Naive B cell (primary cell): ENCODE measurements at regions not wholly inside any gene's neighbourhood (a gene's known extent, or its start where the extent isn't known, plus 50 kb on each side); places are given as distances from the start of the nearest gene placed in this dataset.
A peak's percentile ranks its signal among the peaks of the same experiment; 100 is the strongest.

Experiments
- ATAC-seq, 2 donors: fragments of 150-1000 bp; cut with Tn5 transposase; 2 replicates each; pipeline ENCODE4 v1.10.0; 2021; ENCODE audit warnings: low read depth in 2 of 2, mild to moderate bottlenecking in 2 of 2, moderate library complexity in 2 of 2
- DNase-seq: peaks from one replicate; pipeline ENCODE4 v3.0.0; 2022
- H3K27ac Mint-ChIP-seq, 6 donors: one replicate each; pipeline ENCODE4 v1.8.0; 2020 to 2022; ENCODE audit warnings: mild to moderate bottlenecking in 6 of 6, mixed read lengths in 6 of 6, moderate library complexity in 5 of 6, inconsistent platforms in 2 of 6
- H3K27me3 Mint-ChIP-seq, 3 donors: one replicate each; pipeline ENCODE4 v1.8.0; 2021 to 2022; ENCODE audit warnings: mixed read lengths in 3 of 3, mild to moderate bottlenecking in 1 of 3
- H3K36me3 Mint-ChIP-seq, 2 donors: one replicate each; pipeline ENCODE4 v1.8.0; 2020 to 2022; ENCODE audit warnings: mixed read lengths in 2 of 2, inconsistent platforms in 1 of 2, mild to moderate bottlenecking in 1 of 2
- H3K4me1 Mint-ChIP-seq, 3 donors: one replicate each; pipeline ENCODE4 v1.8.0; 2020 to 2022; ENCODE audit warnings: mixed read lengths in 3 of 3, inconsistent platforms in 1 of 3, mild to moderate bottlenecking in 1 of 3, moderate library complexity in 1 of 3
- H3K4me3 Mint-ChIP-seq, 8 donors: one replicate each; pipeline ENCODE4 v1.8.0; 2020 to 2022; ENCODE audit warnings: mild to moderate bottlenecking in 8 of 8, mixed read lengths in 8 of 8, moderate library complexity in 8 of 8, inconsistent platforms in 2 of 8
- H3K9me3 Mint-ChIP-seq, 7 donors: one replicate each; pipeline ENCODE4 v1.8.0; 2020 to 2022; ENCODE audit warnings: mixed read lengths in 7 of 7, mild to moderate bottlenecking in 5 of 7, inconsistent platforms in 2 of 7, moderate library complexity in 1 of 7

DNA sequence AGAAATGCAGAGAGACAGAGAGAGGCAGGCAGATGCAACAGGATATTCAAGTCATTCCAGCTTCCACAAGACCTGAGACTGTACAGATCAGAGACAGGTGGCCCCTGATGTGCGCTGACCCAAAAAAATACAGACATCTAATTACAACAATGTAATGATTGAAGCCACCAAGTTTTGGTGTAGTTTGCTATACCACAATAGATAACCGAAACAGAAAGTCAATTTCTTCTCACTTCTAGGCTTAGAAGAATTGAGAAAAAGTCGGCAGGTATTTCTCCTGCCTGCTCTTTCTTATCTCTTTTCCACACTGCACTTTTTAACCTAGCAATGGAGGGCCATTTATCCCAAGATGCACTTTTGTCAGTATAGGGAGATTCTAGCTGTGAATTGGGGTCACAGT, 949.2 kb downstream of the CDH11 start:
- peaks cover 0 to 7% of the 10 kb centered on the region in 2 donors for H3K36me3 Mint-ChIP-seq
- no peak for DNase-seq
- H3K9me3 Mint-ChIP-seq = peaks cover 6 to 11% (median 8%) of the 10 kb centered on the region in 7 donors
- no peaks in the 10 kb centered on the region for H3K27me3 Mint-ChIP-seq
- no peak for ATAC-seq
- no peak overlapping the region for H3K4me3 Mint-ChIP-seq
- H3K27ac Mint-ChIP-seq = no peak overlapping the region
- H3K4me1 Mint-ChIP-seq = no peaks in the 10 kb centered on the region

GRCh38 chr16:64172226-64172625, 949.6 kb downstream of the CDH11 start:
- no peaks in the 10 kb centered on the region for H3K4me1 Mint-ChIP-seq
- H3K27ac Mint-ChIP-seq = no peak overlapping the region
- no peak overlapping the region for H3K4me3 Mint-ChIP-seq
- ATAC-seq = no peak
- no peak for DNase-seq
- peaks cover 2 to 8% (median 5%) of the 10 kb centered on the region in 7 donors for H3K9me3 Mint-ChIP-seq
- peaks cover 0 to 2% of the 10 kb centered on the region in 2 donors for H3K36me3 Mint-ChIP-seq
- no peaks in the 10 kb centered on the region for H3K27me3 Mint-ChIP-seq

DNA sequence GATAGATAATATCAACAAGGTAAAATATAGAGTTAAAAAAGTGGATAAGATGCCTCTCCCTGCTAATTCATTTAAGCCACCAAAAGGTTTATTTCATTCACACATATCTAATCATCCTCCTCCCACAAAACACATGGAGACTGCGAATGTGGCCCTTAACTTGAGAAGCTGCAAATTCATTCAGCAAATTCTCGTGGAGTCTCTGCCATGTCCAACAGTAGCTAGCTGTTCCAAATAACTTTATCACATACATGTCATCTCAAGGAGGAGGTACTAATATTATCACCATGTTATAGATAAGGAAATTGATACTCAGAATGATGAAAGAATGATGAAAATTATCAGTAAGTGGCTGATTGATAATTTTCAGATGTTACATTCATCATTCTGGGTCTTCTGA, 950.2 kb downstream of the CDH11 start:
- ATAC-seq = no peak
- Mint-ChIP-seq H3K36me3 (no peaks in the 10 kb centered on the region), H3K27me3 (no peaks in the 10 kb centered on the region), H3K4me3 (no peak overlapping the region), H3K4me1 (no peaks in the 10 kb centered on the region), H3K27ac (no peak overlapping the region), H3K9me3 (peaks cover 1 to 8% (median 3%) of the 10 kb centered on the region in 7 donors)
- no peak for DNase-seq

- no peak overlapping the region for H3K27ac Mint-ChIP-seq
- no peak for ATAC-seq
Observed at GRCh38 chr16:64168371-64168770, 953.5 kb downstream of the CDH11 start.

DNA sequence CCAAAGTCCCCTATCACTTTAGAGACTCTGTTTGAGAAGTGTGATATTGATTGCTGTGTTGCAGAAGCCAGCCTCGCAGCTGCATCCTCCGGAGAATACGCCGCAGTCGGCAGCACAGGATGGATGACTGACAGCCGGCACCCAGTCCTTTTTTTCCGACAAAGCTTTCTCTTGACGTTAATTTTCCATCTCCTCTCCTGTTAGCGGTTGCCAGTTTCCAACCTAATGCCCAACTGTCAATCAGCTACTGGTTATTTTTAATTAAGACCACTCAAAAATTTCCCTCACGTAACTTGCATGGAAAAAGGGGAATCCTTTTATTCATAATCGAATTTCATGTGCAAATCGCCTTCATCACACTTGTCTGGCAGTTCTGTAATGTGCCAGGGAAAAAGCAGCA, 953.9 kb downstream of the CDH11 start:
- H3K4me3 Mint-ChIP-seq = no peak overlapping the region
- ATAC-seq (no peak), DNase-seq (no peak)
- H3K27me3 Mint-ChIP-seq = no peaks in the 10 kb centered on the region
- peaks cover 0 to 19% (median 4%) of the 10 kb centered on the region in 7 donors for H3K9me3 Mint-ChIP-seq
- no peaks in the 10 kb centered on the region for H3K4me1 Mint-ChIP-seq
- no peaks in the 10 kb centered on the region for H3K36me3 Mint-ChIP-seq
- H3K27ac Mint-ChIP-seq = no peak overlapping the region

More at GRCh38 chr16:64168371-64168770, 953.5 kb downstream of the CDH11 start:
- Mint-ChIP-seq H3K36me3 (no peaks in the 10 kb centered on the region), H3K4me1 (no peaks in the 10 kb centered on the region), H3K9me3 (peaks cover 0 to 19% (median 4%) of the 10 kb centered on the region in 7 donors), H3K4me3 (no peak overlapping the region), H3K27me3 (no peaks in the 10 kb centered on the region)
- DNase-seq = no peak

GRCh38 chr16:64165368-64165767, 956.5 kb downstream of the CDH11 start:
- no peaks in the 10 kb centered on the region for H3K36me3 Mint-ChIP-seq
- peaks cover 0 to 15% (median 4%) of the 10 kb centered on the region in 7 donors for H3K9me3 Mint-ChIP-seq
- H3K27ac Mint-ChIP-seq = no peak overlapping the region
- H3K27me3 Mint-ChIP-seq = no peaks in the 10 kb centered on the region
- H3K4me1 Mint-ChIP-seq = no peaks in the 10 kb centered on the region
- ATAC-seq (no peak), DNase-seq (no peak)
- no peak overlapping the region for H3K4me3 Mint-ChIP-seq

GRCh38 chr16:64162613-64163375, 959.1 kb downstream of the CDH11 start:
- ATAC-seq (no peak), DNase-seq (no peak)
- Mint-ChIP-seq H3K27ac (no peak overlapping the region), H3K9me3 (peaks cover 0 to 15% (median 2%) of the 10 kb centered on the region in 7 donors), H3K4me1 (no peaks in the 10 kb centered on the region), H3K4me3 (peak overlapping the region in 1 of 8 donors; percentile 39), H3K27me3 (no peaks in the 10 kb centered on the region), H3K36me3 (no peaks in the 10 kb centered on the region)

- ATAC-seq (no peak), DNase-seq (no peak)
- no peaks in the 10 kb centered on the region for H3K36me3 Mint-ChIP-seq
- no peaks in the 10 kb centered on the region for H3K4me1 Mint-ChIP-seq
- H3K27me3 Mint-ChIP-seq = no peaks in the 10 kb centered on the region
- no peak overlapping the region for H3K4me3 Mint-ChIP-seq
- no peak overlapping the region for H3K27ac Mint-ChIP-seq
- peaks cover 0 to 24% (median 4%) of the 10 kb centered on the region in 7 donors for H3K9me3 Mint-ChIP-seq
Observed at GRCh38 chr16:64159976-64160375, 961.9 kb downstream of the CDH11 start.

DNA sequence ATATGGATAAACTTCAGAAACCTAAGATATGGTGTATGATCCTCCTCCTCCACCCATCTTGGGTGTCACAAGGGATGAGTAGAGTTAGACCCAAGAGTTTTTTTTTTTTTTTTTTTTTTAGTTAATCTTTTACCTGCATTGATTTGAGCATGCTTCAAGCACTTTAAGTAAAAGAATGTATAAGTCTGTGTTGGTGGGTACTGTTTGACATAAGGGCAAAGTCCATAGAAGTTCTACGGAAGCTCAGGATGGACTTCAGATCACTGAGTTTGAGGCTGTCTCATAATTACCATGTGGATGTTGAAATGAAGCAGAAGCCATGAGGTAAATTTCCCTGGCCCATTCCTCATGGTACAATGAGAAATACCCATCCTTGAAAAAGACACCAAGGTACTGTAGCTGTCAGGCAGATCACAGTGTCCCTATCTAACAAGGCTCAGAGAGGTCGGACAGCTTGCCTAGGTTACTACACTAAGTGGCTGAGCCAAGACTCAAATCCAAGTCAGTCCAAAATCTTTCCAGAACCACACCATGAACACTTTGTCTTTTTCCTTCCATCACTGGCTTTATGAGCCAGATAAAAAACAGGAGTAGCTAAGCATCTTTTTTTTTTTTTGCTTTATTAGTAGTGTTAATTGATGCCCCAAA, 962.8 kb downstream of the CDH11 start:
- no peak overlapping the region for H3K27ac Mint-ChIP-seq
- no peaks in the 10 kb centered on the region for H3K36me3 Mint-ChIP-seq
- no peak overlapping the region for H3K4me3 Mint-ChIP-seq
- ATAC-seq (no peak), DNase-seq (no peak)
- H3K4me1 Mint-ChIP-seq = no peaks in the 10 kb centered on the region
- H3K27me3 Mint-ChIP-seq = no peaks in the 10 kb centered on the region
- H3K9me3 Mint-ChIP-seq = peaks cover 0 to 15% (median 4%) of the 10 kb centered on the region in 7 donors

DNA sequence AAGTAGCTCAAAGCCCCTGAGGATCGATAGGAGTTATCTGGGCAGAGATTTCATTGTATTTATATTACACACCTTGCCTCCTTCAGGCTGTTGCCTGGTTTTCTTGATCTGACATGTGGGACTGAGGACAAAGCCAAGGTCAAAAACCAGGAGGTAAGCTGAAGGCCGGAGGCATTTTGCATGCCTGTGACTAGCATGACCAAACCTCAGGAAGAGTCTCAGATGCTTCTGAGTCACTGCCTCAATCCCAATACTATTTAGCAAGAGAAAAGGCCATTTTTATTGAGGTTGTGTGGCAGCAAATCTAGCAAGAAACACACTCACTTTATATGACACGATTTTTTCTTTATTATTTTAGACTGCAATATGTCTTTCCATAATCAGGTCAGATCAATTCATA, 968.1 kb downstream of the CDH11 start:
- Mint-ChIP-seq H3K4me1 (no peaks in the 10 kb centered on the region), H3K27me3 (no peaks in the 10 kb centered on the region), H3K4me3 (no peak overlapping the region), H3K36me3 (no peaks in the 10 kb centered on the region), H3K9me3 (peaks cover 3 to 12% (median 7%) of the 10 kb centered on the region in 7 donors), H3K27ac (no peak overlapping the region)
- DNase-seq = no peak
- ATAC-seq = no peak

- H3K4me1 Mint-ChIP-seq = no peaks in the 10 kb centered on the region
- peaks cover 0 to 7% of the 10 kb centered on the region in 2 donors for H3K36me3 Mint-ChIP-seq
- peaks cover 0 to 14% (median 6%) of the 10 kb centered on the region in 7 donors for H3K9me3 Mint-ChIP-seq
- no peaks in the 10 kb centered on the region for H3K27me3 Mint-ChIP-seq
- DNase-seq = no peak
- no peak overlapping the region for H3K4me3 Mint-ChIP-seq
- no peak overlapping the region for H3K27ac Mint-ChIP-seq
- no peak for ATAC-seq
Observed at GRCh38 chr16:64151990-64152767, 969.7 kb downstream of the CDH11 start.

GRCh38 chr16:64150193-64150592, 971.7 kb downstream of the CDH11 start:
- no peak for ATAC-seq
- DNase-seq = no peak
- Mint-ChIP-seq H3K27ac (no peak overlapping the region), H3K9me3 (peaks cover 0 to 8% (median 5%) of the 10 kb centered on the region in 7 donors), H3K36me3 (peaks cover 0 to 7% of the 10 kb centered on the region in 2 donors), H3K27me3 (no peaks in the 10 kb centered on the region), H3K4me1 (no peaks in the 10 kb centered on the region), H3K4me3 (no peak overlapping the region)

- Mint-ChIP-seq H3K27me3 (no peaks in the 10 kb centered on the region), H3K36me3 (peaks cover 0 to 7% of the 10 kb centered on the region in 2 donors), H3K9me3 (peaks cover 0 to 8% (median 5%) of the 10 kb centered on the region in 7 donors), H3K4me3 (no peak overlapping the region), H3K4me1 (no peaks in the 10 kb centered on the region), H3K27ac (no peak overlapping the region)
- ATAC-seq (no peak), DNase-seq (no peak)
Observed at GRCh38 chr16:64149756-64150155, 972.1 kb downstream of the CDH11 start.
